OCI-LY1 (cell line): ENCODE measurements at regions not wholly inside any gene's neighbourhood (a gene's known extent, or its start where the extent isn't known, plus 50 kb on each side); places are given as distances from the start of the nearest gene placed in this dataset.

Experiments used
- H2AFZ ChIP-seq: fragments of 200-600 bp; sonication (generic), shearing (Covaris generic); 2 replicates; pipeline ENCODE4 v1.6.0; 2014; ENCODE audit warnings: antibody characterized with exemption, mild to moderate bottlenecking, low read length
- H3F3A ChIP-seq: fragments of 200-600 bp; sonication (generic), shearing (Covaris generic); 2 replicates; pipeline ENCODE4 v1.6.0; 2014; ENCODE audit warnings: mild to moderate bottlenecking, antibody characterized with exemption, low read length, moderate library complexity; ENCODE audit not compliant: insufficient read depth
- H3K27ac ChIP-seq: fragments of 200-600 bp; sonication (generic); 2 replicates; pipeline ENCODE4 v1.5.1; 2014; ENCODE audit warnings: low read length, mixed run types, mild to moderate bottlenecking, low read depth; ENCODE audit not compliant: poor library complexity, severe bottlenecking
- H3K27me3 ChIP-seq: fragments of 200-600 bp; sonication (generic); 2 replicates; pipeline ENCODE4 v1.6.0; 2014; ENCODE audit warnings: antibody characterized with exemption, mild to moderate bottlenecking, low read length, moderate library complexity; ENCODE audit not compliant: insufficient read depth
- H3K36me3 ChIP-seq: fragments of 200-600 bp; sonication (generic); 2 replicates; pipeline ENCODE4 v1.6.1; 2014; ENCODE audit warnings: mild to moderate bottlenecking, antibody characterized with exemption, low read length, moderate library complexity, mixed read lengths; ENCODE audit not compliant: insufficient read depth
- H3K4me1 ChIP-seq: fragments of 200-600 bp; sonication (generic); 2 replicates; pipeline ENCODE4 v1.5.1; 2014; ENCODE audit warnings: mild to moderate bottlenecking, low read length, moderate library complexity; ENCODE audit not compliant: insufficient read depth, severe bottlenecking
- H3K4me2 ChIP-seq: fragments of 200-600 bp; sonication (generic), shearing (Covaris generic); 2 replicates; pipeline ENCODE4 v1.6.1; 2014; ENCODE audit warnings: low read length
- H3K4me3 ChIP-seq: fragments of 200-600 bp; sonication (generic); 2 replicates; pipeline ENCODE4 v1.5.1; 2014; ENCODE audit warnings: low read length, low read depth, mild to moderate bottlenecking, mixed read lengths; ENCODE audit not compliant: poor library complexity, severe bottlenecking
- H3K79me2 ChIP-seq: fragments of 200-600 bp; shearing (Covaris generic); 2 replicates; pipeline ENCODE4 v1.6.1; 2016; ENCODE audit warnings: mixed run types, low read length, mixed read lengths; ENCODE audit not compliant: insufficient read depth
- H3K9ac ChIP-seq: fragments of 200-600 bp; sonication (generic), shearing (Covaris generic); 2 replicates; pipeline ENCODE4 v1.6.1; 2014; ENCODE audit warnings: mild to moderate bottlenecking, low read length, mixed read lengths
- H3K9me2 ChIP-seq: fragments of 200-600 bp; sonication (generic), shearing (Covaris generic); 2 replicates; pipeline ENCODE4 v1.6.1; 2014; ENCODE audit warnings: low read depth, mild to moderate bottlenecking, low read length, mixed read lengths
- H3K9me3 ChIP-seq: fragments of 200-600 bp; shearing (Covaris generic); 2 replicates; pipeline ENCODE4 v1.6.1; 2014; ENCODE audit warnings: low read length, mixed read lengths
- H4K20me1 ChIP-seq: fragments of 200-600 bp; sonication (generic), shearing (Covaris generic); 2 replicates; pipeline ENCODE4 v1.6.0; 2016; ENCODE audit warnings: mild to moderate bottlenecking, low read length; ENCODE audit not compliant: insufficient read depth
- EZH2 ChIP-seq: fragments of 200-600 bp; sonication (generic), shearing (Covaris generic); IDR thresholded peaks from 2 replicates; pipeline ENCODE4 v1.8.0; 2017; ENCODE audit warnings: borderline replicate concordance, mixed run types, mild to moderate bottlenecking, antibody characterized with exemption, low read length, moderate library complexity, mixed read lengths
- TF ChIP-seq, protein P1 (sequence below): fragments of 200-600 bp; sonication (generic), shearing (Covaris generic); IDR thresholded peaks from 2 replicates; pipeline ENCODE4 v1.5.1; 2017; ENCODE audit warnings: mild to moderate bottlenecking, antibody characterized with exemption, low read length, moderate library complexity, mixed read lengths

DNA sequence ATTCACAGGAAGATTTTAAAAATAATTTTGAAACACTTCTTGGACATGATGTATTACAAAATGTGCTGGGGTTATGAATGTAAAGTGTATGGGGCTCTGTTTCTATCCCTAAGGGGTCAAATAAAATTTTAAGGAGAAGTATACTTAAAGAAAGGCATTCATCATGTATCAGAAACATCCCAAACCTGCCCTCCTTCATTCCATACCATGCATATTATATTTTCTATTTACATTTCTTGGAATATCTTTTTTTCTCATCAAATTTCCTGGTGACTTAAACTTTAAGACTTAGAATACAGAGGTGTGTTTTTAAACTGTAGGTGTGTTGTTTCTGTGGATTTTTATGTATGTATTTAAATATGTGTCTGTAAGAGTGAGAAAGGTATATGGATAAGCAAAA, 96.1 kb upstream of the ADAMTS19 start:
- Histone ChIP-seq H3K79me2 (no peaks in the 10 kb centered on the region), H3K9ac (no peak overlapping the region), H3K4me2 (no peak overlapping the region), H3K9me3 (peaks cover 5% of the 10 kb centered on the region), H3K4me1 (peaks cover 20% of the 10 kb centered on the region), H3K36me3 (no peaks in the 10 kb centered on the region), H4K20me1 (no peaks in the 10 kb centered on the region), H3K4me3 (no peak overlapping the region), H2AFZ (no peak overlapping the region), H3K27me3 (no peaks in the 10 kb centered on the region), H3K9me2 (no peaks in the 10 kb centered on the region), H3F3A (no peaks in the 10 kb centered on the region), H3K27ac (no peak overlapping the region)
- TF ChIP-seq EZH2 = no peak
- TF ChIP-seq, protein P1, sequence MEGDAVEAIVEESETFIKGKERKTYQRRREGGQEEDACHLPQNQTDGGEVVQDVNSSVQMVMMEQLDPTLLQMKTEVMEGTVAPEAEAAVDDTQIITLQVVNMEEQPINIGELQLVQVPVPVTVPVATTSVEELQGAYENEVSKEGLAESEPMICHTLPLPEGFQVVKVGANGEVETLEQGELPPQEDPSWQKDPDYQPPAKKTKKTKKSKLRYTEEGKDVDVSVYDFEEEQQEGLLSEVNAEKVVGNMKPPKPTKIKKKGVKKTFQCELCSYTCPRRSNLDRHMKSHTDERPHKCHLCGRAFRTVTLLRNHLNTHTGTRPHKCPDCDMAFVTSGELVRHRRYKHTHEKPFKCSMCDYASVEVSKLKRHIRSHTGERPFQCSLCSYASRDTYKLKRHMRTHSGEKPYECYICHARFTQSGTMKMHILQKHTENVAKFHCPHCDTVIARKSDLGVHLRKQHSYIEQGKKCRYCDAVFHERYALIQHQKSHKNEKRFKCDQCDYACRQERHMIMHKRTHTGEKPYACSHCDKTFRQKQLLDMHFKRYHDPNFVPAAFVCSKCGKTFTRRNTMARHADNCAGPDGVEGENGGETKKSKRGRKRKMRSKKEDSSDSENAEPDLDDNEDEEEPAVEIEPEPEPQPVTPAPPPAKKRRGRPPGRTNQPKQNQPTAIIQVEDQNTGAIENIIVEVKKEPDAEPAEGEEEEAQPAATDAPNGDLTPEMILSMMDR = no peak

DNA sequence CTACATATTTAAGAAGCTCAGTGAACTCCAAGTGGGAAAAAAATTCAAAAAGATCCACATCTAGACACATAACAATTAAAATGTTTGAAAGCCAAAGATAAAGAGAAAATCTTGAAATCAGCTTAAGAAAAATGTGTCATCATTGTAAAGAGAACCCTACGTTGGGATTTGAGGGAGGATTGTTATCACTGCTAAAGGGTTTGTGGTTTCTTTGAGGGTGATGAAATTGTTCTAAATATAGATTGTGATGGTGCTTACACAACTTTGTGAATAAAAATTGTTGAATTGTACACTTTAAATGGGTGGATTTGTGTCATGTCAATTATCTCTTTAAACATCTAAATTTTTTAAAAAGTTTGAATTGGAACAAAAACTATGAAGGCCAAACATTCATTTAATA, 92.2 kb upstream of the ADAMTS19 start:
- Histone ChIP-seq H4K20me1 (no peaks in the 10 kb centered on the region), H3K4me1 (peaks cover 11% of the 10 kb centered on the region), H3K9ac (no peak overlapping the region), H3F3A (no peaks in the 10 kb centered on the region), H3K4me3 (no peak overlapping the region), H3K9me2 (no peaks in the 10 kb centered on the region), H3K79me2 (no peaks in the 10 kb centered on the region), H3K27me3 (no peaks in the 10 kb centered on the region), H3K4me2 (no peak overlapping the region), H3K9me3 (peaks cover 5% of the 10 kb centered on the region), H2AFZ (no peak overlapping the region), H3K27ac (no peak overlapping the region), H3K36me3 (no peaks in the 10 kb centered on the region)
- TF ChIP-seq, protein P1 = no peak
- no peak for TF ChIP-seq EZH2

DNA sequence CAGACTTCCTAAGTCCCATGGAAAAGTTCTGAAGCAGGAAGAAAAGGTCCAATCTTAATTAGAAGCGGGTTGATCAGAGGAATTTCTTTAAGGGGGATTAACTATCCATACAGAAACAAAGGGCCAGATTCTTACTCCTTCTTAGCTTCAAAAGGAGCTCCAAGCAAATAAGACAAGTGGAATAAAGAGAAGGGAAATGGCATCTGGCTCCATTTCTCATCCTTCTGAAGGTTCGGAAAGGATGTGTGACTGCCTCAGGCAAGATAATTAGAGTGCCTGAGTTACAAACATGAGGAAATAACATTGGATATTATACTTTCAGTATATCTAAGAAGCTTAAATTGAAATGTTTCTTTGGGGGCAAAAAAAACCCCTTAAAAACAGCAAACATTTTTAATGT, 88.1 kb upstream of the ADAMTS19 start:
- Histone ChIP-seq H3K36me3 (no peaks in the 10 kb centered on the region), H4K20me1 (no peaks in the 10 kb centered on the region), H3K9ac (no peak overlapping the region), H2AFZ (no peak overlapping the region), H3F3A (no peaks in the 10 kb centered on the region), H3K4me3 (no peak overlapping the region), H3K9me2 (no peaks in the 10 kb centered on the region), H3K4me1 (peaks cover 19% of the 10 kb centered on the region), H3K79me2 (no peaks in the 10 kb centered on the region), H3K27ac (no peak overlapping the region), H3K4me2 (no peak overlapping the region), H3K27me3 (no peaks in the 10 kb centered on the region), H3K9me3 (no peaks in the 10 kb centered on the region)
- no peak for TF ChIP-seq EZH2
- TF ChIP-seq, protein P1 = no peak
